HG03439 (cell line): ENCODE measurements at regions not wholly inside any gene's neighbourhood (a gene's known extent, or its start where the extent isn't known, plus 50 kb on each side); places are given as distances from the start of the nearest gene placed in this dataset.

Experiments
- ATAC-seq: cut with Tn5 transposase; IDR thresholded peaks from one replicate; pipeline ENCODE4 v1.9.1; 2021; ENCODE audit warnings: mild to moderate bottlenecking, moderate library complexity; ENCODE audit not compliant: unreplicated experiment

GRCh38 chr2:16507655-16508489, 157.8 kb downstream of the CYRIA start:
- no peak for ATAC-seq

- no peak for ATAC-seq
Measured at GRCh38 chr2:16506366-16506765, 159.3 kb downstream of the CYRIA start.

GRCh38 chr2:16496426-16497388, 168.9 kb downstream of the CYRIA start:
- no peak for ATAC-seq

- ATAC-seq = no peak
Measured at GRCh38 chr2:16495509-16496208, 170.0 kb downstream of the CYRIA start.

GRCh38 chr2:16494836-16495508, 170.7 kb downstream of the CYRIA start:
- ATAC-seq = no peak

GRCh38 chr2:16493788-16494187, 171.8 kb downstream of the CYRIA start:
- ATAC-seq = no peak

GRCh38 chr2:16487686-16488085, 177.9 kb downstream of the CYRIA start:
- ATAC-seq = no peak

GRCh38 chr2:16485251-16485650, 180.4 kb downstream of the CYRIA start:
- ATAC-seq = no peak

GRCh38 chr2:16482460-16482859, 183.2 kb downstream of the CYRIA start:
- no peak for ATAC-seq

- no peak for ATAC-seq
Measured at GRCh38 chr2:16481351-16481750, 184.3 kb downstream of the CYRIA start.

GRCh38 chr2:16479721-16480120, 185.9 kb downstream of the CYRIA start:
- ATAC-seq = no peak

GRCh38 chr2:16478434-16479210, 187.0 kb downstream of the CYRIA start:
- no peak for ATAC-seq

GRCh38 chr2:16477648-16478047, 188.0 kb downstream of the CYRIA start:
- ATAC-seq = no peak

- ATAC-seq = no peak
Measured at GRCh38 chr2:16476866-16477265, 188.8 kb downstream of the CYRIA start.

- no peak for ATAC-seq
Measured at GRCh38 chr2:16475986-16476567, 189.6 kb downstream of the CYRIA start.

GRCh38 chr2:16475586-16475985, 190.0 kb downstream of the CYRIA start:
- ATAC-seq = no peak

- no peak for ATAC-seq
Measured at GRCh38 chr2:16473575-16473974, 192.1 kb downstream of the CYRIA start.

GRCh38 chr2:16470936-16471490, 194.6 kb downstream of the CYRIA start:
- no peak for ATAC-seq

GRCh38 chr2:16466821-16467151, 198.8 kb downstream of the CYRIA start:
- ATAC-seq = no peak
